ENCODE measurements at regions not wholly inside any gene's neighbourhood (a gene's known extent, or its start where the extent isn't known, plus 50 kb on each side); places are given as distances from the start of the nearest gene placed in this dataset.

DNA sequence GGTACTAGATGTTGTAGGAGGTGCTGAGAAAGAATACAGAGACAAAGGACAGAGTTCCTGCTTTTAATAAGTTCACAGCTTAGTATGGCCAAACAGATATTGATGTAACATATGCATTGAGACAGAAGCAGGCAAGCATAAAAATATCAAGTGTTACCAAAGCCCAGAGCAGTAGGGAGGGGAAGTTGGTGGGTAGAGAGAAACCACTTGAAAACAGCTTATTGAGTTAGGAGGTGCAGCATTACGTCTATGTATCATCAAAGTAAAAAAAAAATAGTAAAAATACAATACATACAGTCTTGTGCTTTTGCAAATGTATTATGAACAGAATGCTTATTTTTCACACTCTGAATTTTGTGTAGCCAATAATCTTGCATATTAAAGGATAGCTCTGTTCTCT lies 441.8 kb upstream of the SGCD start:
- no peak overlapping the region for H2AK5ac ChIP-seq (ENCODE audit: low read depth, low read length)
- no peak overlapping the region for H2AFZ ChIP-seq (ENCODE audit: low read length)
- no peaks in the 10 kb centered on the region for H3K79me2 ChIP-seq (ENCODE audit: control insufficient read depth in 1 of 2, insufficient read depth in 2 of 2, low read length in 2 of 2)
- no peaks in the 10 kb centered on the region for H3K4me1 ChIP-seq (replicated peaks in 1 of 4; ENCODE audit: control insufficient read depth in 3 of 4, insufficient read depth in 4 of 4, low read length in 3 of 4)
- no peak overlapping the region for H3K14ac ChIP-seq (ENCODE audit: insufficient read length)
- DNase-seq (ENCODE audit: low read depth in 1 of 2, low spot score in 2 of 2) = no peak
- H3K56ac ChIP-seq (replicated peaks; ENCODE audit: insufficient read length, low read depth, low read length) = no peak overlapping the region
- no peaks in the 10 kb centered on the region for H3K27me3 ChIP-seq (replicated peaks in 1 of 4; ENCODE audit: control insufficient read depth in 3 of 4, extremely low read depth in 1 of 4, insufficient read depth in 3 of 4, low read length in 3 of 4)
- no peak overlapping the region for H4K8ac ChIP-seq (ENCODE audit: extremely low read depth, insufficient read depth, low read length)
- no peak overlapping the region for H3K4me2 ChIP-seq (ENCODE audit: insufficient read depth in 1 of 2, low read depth in 2 of 2, low read length in 2 of 2)
- no peak overlapping the region for H2BK12ac ChIP-seq (ENCODE audit: low read depth, low read length)
- no peak overlapping the region for H3K9ac ChIP-seq (replicated peaks in 1 of 4; ENCODE audit: extremely low read depth in 1 of 4, low read depth in 3 of 4, low read length in 3 of 4)
- no peak overlapping the region for H3K18ac ChIP-seq (ENCODE audit: extremely low read depth, low read length)
- H2BK20ac ChIP-seq (ENCODE audit: low read length) = no peak overlapping the region
- H3K23me2 ChIP-seq (ENCODE audit: low read depth, low read length) = no peaks in the 10 kb centered on the region
- no peaks in the 10 kb centered on the region for H4K20me1 ChIP-seq (replicated peaks in 1 of 2; ENCODE audit: control insufficient read depth in 1 of 2, insufficient read depth in 2 of 2, low read length in 2 of 2)
- no peak overlapping the region for H4K91ac ChIP-seq (replicated peaks; ENCODE audit: insufficient read length, low read length)
- H2BK120ac ChIP-seq (replicated peaks; ENCODE audit: low read depth, low read length) = no peak overlapping the region
- H4K5ac ChIP-seq (ENCODE audit: insufficient read length, low read depth, low read length) = no peak overlapping the region
- no peak overlapping the region for H3K27ac ChIP-seq (ENCODE audit: low read depth, low read length)
- no peaks in the 10 kb centered on the region for H3K79me1 ChIP-seq (ENCODE audit: low read depth, low read length)
- H3K23ac ChIP-seq (ENCODE audit: insufficient read length) = no peak overlapping the region
- H3K4me3 ChIP-seq (ENCODE audit: extremely low read depth in 1 of 4, insufficient read depth in 2 of 4, low read depth in 3 of 4, low read length in 4 of 4) = no peak overlapping the region
- no peaks in the 10 kb centered on the region for H3K36me3 ChIP-seq (ENCODE audit: control insufficient read depth in 2 of 4, insufficient read depth in 4 of 4, low read length in 3 of 4)
- H2BK15ac ChIP-seq (ENCODE audit: low read length) = no peak overlapping the region
- no peaks in the 10 kb centered on the region for H3K9me3 ChIP-seq (ENCODE audit: insufficient read depth in 2 of 2, low read depth in 1 of 2, low read length in 1 of 2)
- H3K4ac ChIP-seq (replicated peaks; ENCODE audit: insufficient read length, low read depth, low read length) = no peak overlapping the region
- POLR2A ChIA-PET (ENCODE audit: partially characterized antibody) = no interaction called here
- WGBS, 2 experiments (ENCODE audit: extremely low coverage in 1 of 2, insufficient coverage in 1 of 2, insufficient read length in 1 of 2, insufficient replicate concordance in 2 of 2, low coverage in 1 of 2, low lambda C conversion rate in 2 of 2, missing lambda C conversion rate in 1 of 2) = 100% methylated on average over 1 of the region's 1 CpG; no CpG with 5 or more reads in 1 of the 2 experiments
- H2BK5ac ChIP-seq (ENCODE audit: low read depth, low read length) = no peak overlapping the region
- no peak for FAIRE-seq
- CTCF ChIA-PET (ENCODE audit: partially characterized antibody) = interaction anchor here (0.6 kb wide), 1 partner anchor 937 kb away, joined by 3 read pairs; no protein-coding TSS in a partner anchor
- TF ChIP-seq, protein P1, sequence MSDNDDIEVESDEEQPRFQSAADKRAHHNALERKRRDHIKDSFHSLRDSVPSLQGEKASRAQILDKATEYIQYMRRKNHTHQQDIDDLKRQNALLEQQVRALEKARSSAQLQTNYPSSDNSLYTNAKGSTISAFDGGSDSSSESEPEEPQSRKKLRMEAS (IDR thresholded peaks at IDR 0.05) = no peak
- TF ChIP-seq CHD1 (IDR thresholded peaks at IDR 0.05; ENCODE audit: low read depth, low read length) = no peak
- TF ChIP-seq, protein P2, sequence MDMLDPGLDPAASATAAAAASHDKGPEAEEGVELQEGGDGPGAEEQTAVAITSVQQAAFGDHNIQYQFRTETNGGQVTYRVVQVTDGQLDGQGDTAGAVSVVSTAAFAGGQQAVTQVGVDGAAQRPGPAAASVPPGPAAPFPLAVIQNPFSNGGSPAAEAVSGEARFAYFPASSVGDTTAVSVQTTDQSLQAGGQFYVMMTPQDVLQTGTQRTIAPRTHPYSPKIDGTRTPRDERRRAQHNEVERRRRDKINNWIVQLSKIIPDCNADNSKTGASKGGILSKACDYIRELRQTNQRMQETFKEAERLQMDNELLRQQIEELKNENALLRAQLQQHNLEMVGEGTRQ (IDR thresholded peaks at IDR 0.05; ENCODE audit: low read length) = no peak
- no peak for TF ChIP-seq KDM1A (IDR thresholded peaks at IDR 0.05; ENCODE audit: borderline replicate concordance, low read length)
- TF ChIP-seq PHF8 (conservative IDR thresholded peaks at IDR 0.05; ENCODE audit: low read depth, low read length) = no peak
- no peak for TF ChIP-seq RXRA (IDR thresholded peaks at IDR 0.05; ENCODE audit: insufficient read depth, low read depth, low read length)
- no peak for TF ChIP-seq BRCA1 (IDR thresholded peaks at IDR 0.05; ENCODE audit: low read depth, low read length)
- no peak for TF ChIP-seq EZH2 (IDR thresholded peaks at IDR 0.05; ENCODE audit: low read depth, low read length, severe bottlenecking)
- TF ChIP-seq, protein P3, sequence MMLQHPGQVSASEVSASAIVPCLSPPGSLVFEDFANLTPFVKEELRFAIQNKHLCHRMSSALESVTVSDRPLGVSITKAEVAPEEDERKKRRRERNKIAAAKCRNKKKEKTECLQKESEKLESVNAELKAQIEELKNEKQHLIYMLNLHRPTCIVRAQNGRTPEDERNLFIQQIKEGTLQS (IDR thresholded peaks at IDR 0.05; ENCODE audit: insufficient read depth, low read depth, low read length) = no peak
- no peak for TF ChIP-seq BACH1 (IDR thresholded peaks at IDR 0.05; ENCODE audit: low read length)
- TF ChIP-seq KDM5A (IDR thresholded peaks at IDR 0.05; ENCODE audit: low read length) = no peak
- no peak for TF ChIP-seq SIRT6 (IDR thresholded peaks at IDR 0.05; ENCODE audit: low read length)

All from H1 (cell line).